GM19043 (cell line): ENCODE measurements at regions not wholly inside any gene's neighbourhood (a gene's known extent, or its start where the extent isn't known, plus 50 kb on each side); places are given as distances from the start of the nearest gene placed in this dataset.

Experiments used
- ATAC-seq: cut with Tn5 transposase; IDR thresholded peaks from one replicate; pipeline ENCODE4 v1.9.1; 2021; ENCODE audit warnings: low read depth; ENCODE audit not compliant: unreplicated experiment

GRCh38 chr2:6630209-6630608 lies 235.5 kb downstream of the CMPK2 start:
- no peak for ATAC-seq

- ATAC-seq, result no peak
Measured at GRCh38 chr2:6635296-6635695, 230.4 kb downstream of the CMPK2 start.

- no peak for ATAC-seq
Measured at GRCh38 chr2:6637330-6637729, 228.4 kb downstream of the CMPK2 start.

GRCh38 chr2:6639929-6640620 lies 225.6 kb downstream of the CMPK2 start:
- ATAC-seq, result no peak

GRCh38 chr2:6640621-6641015 lies 225.1 kb downstream of the CMPK2 start:
- no peak for ATAC-seq

- ATAC-seq, result no peak
Measured at GRCh38 chr2:6641956-6642355, 223.8 kb downstream of the CMPK2 start.

GRCh38 chr2:6644261-6644660 lies 221.4 kb downstream of the CMPK2 start:
- no peak for ATAC-seq

GRCh38 chr2:6645004-6645403 lies 220.7 kb downstream of the CMPK2 start:
- ATAC-seq, result no peak

- no peak for ATAC-seq
Measured at GRCh38 chr2:6645672-6646071, 220.0 kb downstream of the CMPK2 start.

- ATAC-seq, result no peak
Measured at GRCh38 chr2:6647046-6647445, 218.7 kb downstream of the CMPK2 start.

GRCh38 chr2:6648596-6649247 lies 217.0 kb downstream of the CMPK2 start:
- ATAC-seq, result no peak

- ATAC-seq, result no peak
Measured at GRCh38 chr2:6650311-6650710, 215.4 kb downstream of the CMPK2 start.

GRCh38 chr2:6652251-6652650 lies 213.5 kb downstream of the CMPK2 start:
- ATAC-seq, result no peak

- no peak for ATAC-seq
Measured at GRCh38 chr2:6653281-6653750, 212.4 kb downstream of the CMPK2 start.

GRCh38 chr2:6654279-6654678 lies 211.4 kb downstream of the CMPK2 start:
- no peak for ATAC-seq

- no peak for ATAC-seq
Measured at GRCh38 chr2:6656633-6657032, 209.1 kb downstream of the CMPK2 start.

GRCh38 chr2:6657136-6657535 lies 208.6 kb downstream of the CMPK2 start:
- no peak for ATAC-seq

- ATAC-seq, result peak; percentile 91
Measured at GRCh38 chr2:6657855-6658254, 207.9 kb downstream of the CMPK2 start.

- ATAC-seq, result no peak
Measured at GRCh38 chr2:6664332-6665061, 201.2 kb downstream of the CMPK2 start.

- no peak for ATAC-seq
Measured at GRCh38 chr2:6665093-6666045, 200.3 kb downstream of the CMPK2 start.
